ENCODE measurements at regions not wholly inside any gene's neighbourhood (a gene's known extent, or its start where the extent isn't known, plus 50 kb on each side); places are given as distances from the start of the nearest gene placed in this dataset.
A peak's percentile ranks its signal among the peaks of the same experiment; 100 is the strongest.

- Mint-ChIP-seq H3K4me1 (peaks cover 14% of the 10 kb centered on the region), H3K4me3 (no peak overlapping the region), H3K9me3 (no peaks in the 10 kb centered on the region), H3K27ac (no peak overlapping the region), H3K27me3 (ENCODE audit: low read depth, poor library complexity) (no peaks in the 10 kb centered on the region), H3K36me3 (ENCODE audit: low read depth) (no peaks in the 10 kb centered on the region)
- TF ChIP-seq, protein P1, sequence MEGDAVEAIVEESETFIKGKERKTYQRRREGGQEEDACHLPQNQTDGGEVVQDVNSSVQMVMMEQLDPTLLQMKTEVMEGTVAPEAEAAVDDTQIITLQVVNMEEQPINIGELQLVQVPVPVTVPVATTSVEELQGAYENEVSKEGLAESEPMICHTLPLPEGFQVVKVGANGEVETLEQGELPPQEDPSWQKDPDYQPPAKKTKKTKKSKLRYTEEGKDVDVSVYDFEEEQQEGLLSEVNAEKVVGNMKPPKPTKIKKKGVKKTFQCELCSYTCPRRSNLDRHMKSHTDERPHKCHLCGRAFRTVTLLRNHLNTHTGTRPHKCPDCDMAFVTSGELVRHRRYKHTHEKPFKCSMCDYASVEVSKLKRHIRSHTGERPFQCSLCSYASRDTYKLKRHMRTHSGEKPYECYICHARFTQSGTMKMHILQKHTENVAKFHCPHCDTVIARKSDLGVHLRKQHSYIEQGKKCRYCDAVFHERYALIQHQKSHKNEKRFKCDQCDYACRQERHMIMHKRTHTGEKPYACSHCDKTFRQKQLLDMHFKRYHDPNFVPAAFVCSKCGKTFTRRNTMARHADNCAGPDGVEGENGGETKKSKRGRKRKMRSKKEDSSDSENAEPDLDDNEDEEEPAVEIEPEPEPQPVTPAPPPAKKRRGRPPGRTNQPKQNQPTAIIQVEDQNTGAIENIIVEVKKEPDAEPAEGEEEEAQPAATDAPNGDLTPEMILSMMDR (IDR thresholded peaks at IDR 0.05), result no peak
- peak; percentile 15 for DNase-seq
Observed at GRCh38 chr3:22225161-22225560, 474.2 kb upstream of the ZNF385D start.

DNA sequence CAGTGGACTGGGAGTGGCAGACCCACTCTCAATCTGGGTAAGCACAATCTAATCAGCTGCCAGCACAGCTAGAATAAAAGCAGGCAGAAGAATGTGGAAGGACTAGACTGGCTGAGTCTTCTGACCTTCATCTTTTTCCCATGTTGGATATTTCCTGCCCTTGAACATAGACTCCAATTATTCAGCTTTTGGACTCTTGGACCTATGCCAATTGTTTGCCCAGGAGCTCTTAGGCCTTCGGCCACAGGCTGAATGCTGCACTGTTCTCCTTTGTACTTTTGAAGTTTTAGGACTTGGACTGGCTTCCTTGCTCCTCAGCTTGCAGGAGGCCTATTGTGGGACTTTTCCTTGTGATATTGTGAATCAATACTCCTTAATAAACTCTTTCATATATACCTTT is 477.7 kb upstream of the ZNF385D start:
- TF ChIP-seq, protein P1 (IDR thresholded peaks at IDR 0.05), result no peak
- no peaks in the 10 kb centered on the region for H3K9me3 Mint-ChIP-seq
- no peak overlapping the region for H3K4me3 Mint-ChIP-seq

GRCh38 chr3:22231061-22231460 is 480.1 kb upstream of the ZNF385D start:
- Mint-ChIP-seq H3K4me1 (peaks cover under 1% of the 10 kb centered on the region), H3K27ac (no peak overlapping the region), H3K9me3 (no peaks in the 10 kb centered on the region), H3K4me3 (no peak overlapping the region), H3K27me3 (ENCODE audit: low read depth, poor library complexity) (no peaks in the 10 kb centered on the region), H3K36me3 (ENCODE audit: low read depth) (no peaks in the 10 kb centered on the region)
- no peak for DNase-seq
- TF ChIP-seq, protein P1 (IDR thresholded peaks at IDR 0.05), result no peak

More for the DNA sequence above, 477.7 kb upstream of the ZNF385D start:
- H3K36me3 Mint-ChIP-seq (ENCODE audit: low read depth), result no peaks in the 10 kb centered on the region
- no peak for DNase-seq
- no peaks in the 10 kb centered on the region for H3K27me3 Mint-ChIP-seq (ENCODE audit: low read depth, poor library complexity)
- peaks cover 14% of the 10 kb centered on the region for H3K4me1 Mint-ChIP-seq
- no peak overlapping the region for H3K27ac Mint-ChIP-seq

DNA sequence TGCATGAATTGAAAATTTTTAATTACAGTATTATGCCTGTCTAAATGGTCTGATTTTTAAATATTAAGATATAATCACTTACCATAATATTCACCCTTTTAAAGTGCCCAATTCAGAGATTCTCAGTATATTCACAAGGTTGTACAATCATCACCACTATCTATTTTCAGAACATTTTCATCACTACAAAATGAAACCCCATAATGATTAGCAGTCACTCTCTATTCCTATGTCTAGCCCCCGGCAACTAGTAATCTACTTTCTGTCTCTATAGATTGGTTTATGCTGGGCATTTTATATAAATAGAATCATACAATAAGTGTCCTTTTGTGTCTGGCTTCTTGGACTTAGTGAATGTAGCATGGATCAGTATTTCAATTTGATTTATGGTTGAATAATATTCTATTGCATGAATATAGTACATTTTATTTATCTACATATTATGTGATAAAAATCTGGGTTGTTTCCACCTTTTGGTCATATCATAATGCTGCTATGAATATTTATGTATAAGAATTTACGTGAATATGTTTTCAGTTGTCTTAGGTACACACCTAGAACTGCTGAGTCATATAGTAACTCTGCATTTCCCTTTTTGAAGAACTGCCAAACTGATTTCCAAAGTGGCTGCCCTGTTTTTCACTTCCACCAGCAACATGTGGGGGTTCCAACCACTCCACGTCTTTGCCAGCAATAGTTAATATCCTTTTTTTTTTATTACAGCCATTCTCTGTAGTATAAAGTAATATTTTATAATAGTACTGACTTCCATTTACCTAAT is 485.7 kb upstream of the ZNF385D start:
- no peak for DNase-seq
- H3K27me3 Mint-ChIP-seq (ENCODE audit: low read depth, poor library complexity), result no peaks in the 10 kb centered on the region
- H3K9me3 Mint-ChIP-seq, result no peaks in the 10 kb centered on the region
- no peak overlapping the region for H3K4me3 Mint-ChIP-seq
- H3K36me3 Mint-ChIP-seq (ENCODE audit: low read depth), result no peaks in the 10 kb centered on the region
- no peak overlapping the region for H3K27ac Mint-ChIP-seq
- no peaks in the 10 kb centered on the region for H3K4me1 Mint-ChIP-seq
- TF ChIP-seq, protein P1 (IDR thresholded peaks at IDR 0.05), result no peak

- no peak for DNase-seq
- Mint-ChIP-seq H3K36me3 (ENCODE audit: low read depth) (no peaks in the 10 kb centered on the region), H3K27ac (no peak overlapping the region), H3K4me3 (no peak overlapping the region), H3K4me1 (no peaks in the 10 kb centered on the region), H3K27me3 (ENCODE audit: low read depth, poor library complexity) (no peaks in the 10 kb centered on the region), H3K9me3 (no peaks in the 10 kb centered on the region)
- TF ChIP-seq, protein P1 (IDR thresholded peaks at IDR 0.05), result no peak
Observed at GRCh38 chr3:22239011-22239410, 488.0 kb upstream of the ZNF385D start.

GRCh38 chr3:22241110-22241509 is 490.1 kb upstream of the ZNF385D start:
- Mint-ChIP-seq H3K4me3 (no peak overlapping the region), H3K36me3 (ENCODE audit: low read depth) (no peaks in the 10 kb centered on the region), H3K4me1 (no peaks in the 10 kb centered on the region), H3K27me3 (ENCODE audit: low read depth, poor library complexity) (no peaks in the 10 kb centered on the region), H3K9me3 (no peaks in the 10 kb centered on the region), H3K27ac (no peak overlapping the region)
- DNase-seq, result no peak
- TF ChIP-seq, protein P1 (IDR thresholded peaks at IDR 0.05), result no peak

Data from nephron progenitor cell (in vitro differentiated cells).